Naive thymus-derived CD4-positive, alpha-beta T cell (primary cell): ENCODE measurements at regions not wholly inside any gene's neighbourhood (a gene's known extent, or its start where the extent isn't known, plus 50 kb on each side); places are given as distances from the start of the nearest gene placed in this dataset.
"Not testable (repeated sequence)": the region's sequence is repeated elsewhere in the genome, so short reads cannot be mapped to it uniquely, and the experiment has no call there.

Experiments
- ATAC-seq: fragments of 150-1000 bp; cut with Tn5 transposase; 2 replicates; pipeline ENCODE4 v1.10.0; 2021; ENCODE audit warnings: mild to moderate bottlenecking, moderate library complexity
- CTCF ChIA-PET: fragments of 350-600 bp; sonication (Branson Sonifier 250); formaldehyde crosslinking; loops from one replicate; lab custom pipeline; 2021; ENCODE audit warnings: antibody characterized with exemption; lab: Charles Lee
- POLR2A ChIA-PET: fragments of 350-600 bp; sonication (Branson Sonifier 250); formaldehyde crosslinking; loops from one replicate; lab custom pipeline; 2021; ENCODE audit warnings: antibody characterized with exemption, inconsistent platforms; lab: Charles Lee
- DNase-seq, 9 donors: peaks; one replicate each; pipeline versions ENCODE4 v3.0.0 to v3.0.0-alpha.2; 2020 to 2022; ENCODE audit warnings: mixed read lengths in 1 of 9
- H3K27ac ChIP-seq: one replicate; pipeline ENCODE4 v1.7.0; 2013; ENCODE audit warnings: mild to moderate bottlenecking, low read depth, low read length, moderate library complexity
- H3K27me3 ChIP-seq, 2 donors: one replicate each; pipeline ENCODE4 v1.7.0; 2013; ENCODE audit warnings: low read length in 2 of 2, mild to moderate bottlenecking in 2 of 2, moderate library complexity in 2 of 2; ENCODE audit not compliant: control insufficient read depth in 2 of 2, insufficient read depth in 2 of 2
- H3K36me3 ChIP-seq, 3 experiments: 1 replicate in 2 of 3; 2 replicates in 1 of 3; pipeline ENCODE4 v1.7.0; 2013; ENCODE audit warnings: low read length in 3 of 3, mild to moderate bottlenecking in 3 of 3, moderate library complexity in 1 of 3; ENCODE audit not compliant: insufficient read depth in 3 of 3, control insufficient read depth in 2 of 3
- H3K4me1 ChIP-seq, 2 donors: one replicate each; pipeline ENCODE4 v1.7.0; 2013; ENCODE audit warnings: low read length in 2 of 2, mild to moderate bottlenecking in 2 of 2, moderate library complexity in 1 of 2; ENCODE audit not compliant: control insufficient read depth in 2 of 2, insufficient read depth in 2 of 2
- H3K4me3 ChIP-seq: 2 replicates; pipeline ENCODE4 v1.7.0; 2013; ENCODE audit warnings: mild to moderate bottlenecking, low read length
- H3K9me3 ChIP-seq, 3 experiments: 1 replicate in 2 of 3; 2 replicates in 1 of 3; pipeline ENCODE4 v1.7.0; 2013; ENCODE audit warnings: low read length in 3 of 3; ENCODE audit not compliant: control insufficient read depth in 2 of 3
- H3K27ac Mint-ChIP-seq, 9 donors: one replicate each; pipeline ENCODE4 v1.8.0; 2020 to 2022; ENCODE audit warnings: mixed read lengths in 9 of 9, mild to moderate bottlenecking in 8 of 9, moderate library complexity in 5 of 9, inconsistent platforms in 2 of 9
- H3K27me3 Mint-ChIP-seq, 5 donors: one replicate each; pipeline ENCODE4 v1.8.0; 2021 to 2022; ENCODE audit warnings: mixed read lengths in 5 of 5, mild to moderate bottlenecking in 1 of 5
- H3K36me3 Mint-ChIP-seq, 5 donors: one replicate each; pipeline ENCODE4 v1.8.0; 2020 to 2022; ENCODE audit warnings: mixed read lengths in 5 of 5, mild to moderate bottlenecking in 3 of 5, inconsistent platforms in 1 of 5
- H3K4me1 Mint-ChIP-seq, 7 donors: one replicate each; pipeline ENCODE4 v1.8.0; 2020 to 2022; ENCODE audit warnings: mixed read lengths in 7 of 7, mild to moderate bottlenecking in 3 of 7, inconsistent platforms in 1 of 7
- H3K4me3 Mint-ChIP-seq, 10 donors: one replicate each; pipeline ENCODE4 v1.8.0; 2020 to 2022; ENCODE audit warnings: mild to moderate bottlenecking in 10 of 10, mixed read lengths in 10 of 10, moderate library complexity in 6 of 10, inconsistent platforms in 2 of 10
- H3K9me3 Mint-ChIP-seq, 11 donors: one replicate each; pipeline ENCODE4 v1.8.0; 2020 to 2022; ENCODE audit warnings: mixed read lengths in 11 of 11, mild to moderate bottlenecking in 4 of 11, inconsistent platforms in 1 of 11, moderate library complexity in 1 of 11
- intact Hi-C, 2 donors: fragments of 100-400 bp; cut with micrococcal nuclease; formaldehyde crosslinking; loops; one replicate each; pipeline ENCODE4 v1.15.1; 2023

- intact Hi-C loops, result not testable (repeated sequence)
These were observed 167.6 kb upstream of the CRBN start for GRCh38 chr3:3347056-3347455.

DNA sequence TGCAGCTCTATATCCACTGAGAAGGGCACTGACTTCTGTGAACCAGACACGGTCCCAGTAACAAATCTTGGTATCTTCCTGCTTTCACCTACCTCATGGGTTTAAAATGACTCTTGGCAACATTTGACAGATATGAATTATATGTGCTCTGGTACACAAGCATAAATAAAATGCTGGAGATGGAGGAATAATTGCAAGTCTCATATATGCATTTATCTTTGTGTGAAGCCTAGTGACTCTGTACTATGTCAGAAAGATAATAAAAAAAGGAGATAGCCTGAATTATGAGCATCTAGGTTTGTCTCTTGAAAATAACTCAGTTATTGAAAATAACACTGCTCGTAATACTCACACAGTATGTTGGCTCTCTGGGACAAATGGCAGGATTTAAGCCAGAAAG, 167.1 kb upstream of the CRBN start:
- ATAC-seq, result no peak
- no peak for DNase-seq
- Mint-ChIP-seq H3K27me3 (peaks cover 0 to 3% (median 0%) of the 10 kb centered on the region in 5 donors), H3K27ac (no peak overlapping the region), H3K4me3 (no peak overlapping the region), H3K36me3 (no peaks in the 10 kb centered on the region), H3K4me1 (peaks cover 0 to 6% (median 0%) of the 10 kb centered on the region in 7 donors), H3K9me3 (peaks cover 0 to 4% (median 0%) of the 10 kb centered on the region in 11 donors)
- Histone ChIP-seq H3K27me3 (no peaks in the 10 kb centered on the region), H3K4me1 (no peaks in the 10 kb centered on the region), H3K4me3 (no peak overlapping the region), H3K9me3 (no peaks in the 10 kb centered on the region), H3K36me3 (no peaks in the 10 kb centered on the region), H3K27ac (no peak overlapping the region)
- POLR2A ChIA-PET, result no interaction called here
- intact Hi-C loops, result no loop called here
- CTCF ChIA-PET, result no interaction called here

More at GRCh38 chr3:3347056-3347455, 167.6 kb upstream of the CRBN start:
- DNase-seq, H3K4me3 ChIP-seq, CTCF ChIA-PET, H3K9me3 ChIP-seq, H3K4me1 Mint-ChIP-seq, POLR2A ChIA-PET, H3K4me1 ChIP-seq, H3K27me3 Mint-ChIP-seq, H3K27ac Mint-ChIP-seq, H3K36me3 ChIP-seq, H3K9me3 Mint-ChIP-seq, H3K4me3 Mint-ChIP-seq, H3K27ac ChIP-seq, H3K36me3 Mint-ChIP-seq, ATAC-seq, H3K27me3 ChIP-seq: not testable (repeated sequence)

GRCh38 chr3:3342141-3342540, 162.7 kb upstream of the CRBN start:
- Histone ChIP-seq H3K27ac (no peak overlapping the region), H3K27me3 (no peaks in the 10 kb centered on the region), H3K4me3 (no peak overlapping the region), H3K9me3 (no peaks in the 10 kb centered on the region), H3K4me1 (no peaks in the 10 kb centered on the region), H3K36me3 (no peaks in the 10 kb centered on the region)
- Mint-ChIP-seq H3K27me3 (peaks cover 0 to 7% (median 0%) of the 10 kb centered on the region in 5 donors), H3K27ac (no peak overlapping the region), H3K4me3 (no peak overlapping the region), H3K4me1 (peaks cover 0 to 6% (median 0%) of the 10 kb centered on the region in 7 donors), H3K36me3 (no peaks in the 10 kb centered on the region), H3K9me3 (peaks cover 0 to 2% (median 0%) of the 10 kb centered on the region in 11 donors)
- ChIA-PET CTCF (no interaction called here), POLR2A (no interaction called here)
- intact Hi-C loops, result no loop called here
- no peak for DNase-seq
- ATAC-seq, result no peak

GRCh38 chr3:3340965-3341895, 161.7 kb upstream of the CRBN start:
- H3K4me3 ChIP-seq, result no peak overlapping the region
- H3K4me1 ChIP-seq, result no peaks in the 10 kb centered on the region
- POLR2A ChIA-PET, result no interaction called here
- no peaks in the 10 kb centered on the region for H3K36me3 ChIP-seq
- Mint-ChIP-seq H3K27me3 (peaks cover 0 to 7% (median 0%) of the 10 kb centered on the region in 5 donors), H3K27ac (no peak overlapping the region), H3K36me3 (no peaks in the 10 kb centered on the region), H3K9me3 (peaks cover 0 to 2% (median 0%) of the 10 kb centered on the region in 11 donors), H3K4me3 (no peak overlapping the region), H3K4me1 (peaks cover 0 to 6% (median 0%) of the 10 kb centered on the region in 7 donors)
- no peak for DNase-seq
- no peaks in the 10 kb centered on the region for H3K9me3 ChIP-seq
- no peaks in the 10 kb centered on the region for H3K27me3 ChIP-seq
- H3K27ac ChIP-seq, result no peak overlapping the region
- intact Hi-C loops, result no loop called here
- CTCF ChIA-PET, result no interaction called here
- no peak for ATAC-seq

DNA sequence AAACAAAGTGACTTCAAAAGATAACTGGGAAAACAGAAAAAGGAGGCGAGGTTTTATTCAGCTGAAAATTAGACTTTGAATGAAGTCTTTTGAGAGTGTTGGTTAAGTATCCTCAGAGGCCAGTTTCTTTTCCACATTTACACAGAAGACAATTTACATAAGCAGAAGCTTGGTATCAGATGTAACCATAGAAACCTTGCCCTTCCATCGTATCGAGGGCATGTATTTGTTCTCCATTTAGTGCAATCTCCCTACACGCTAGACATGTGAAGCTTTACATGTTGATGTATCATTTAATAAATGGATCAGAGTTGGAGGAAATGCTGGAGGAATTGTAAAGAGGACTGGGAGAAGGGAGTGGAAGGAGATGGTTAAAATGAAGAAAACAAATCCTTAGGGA, 161.0 kb upstream of the CRBN start:
- no peak overlapping the region for H3K27ac Mint-ChIP-seq
- CTCF ChIA-PET, result no interaction called here
- H3K27me3 Mint-ChIP-seq, result peaks cover 0 to 7% (median 0%) of the 10 kb centered on the region in 5 donors
- POLR2A ChIA-PET, result no interaction called here
- intact Hi-C loops, result no loop called here
- H3K4me3 Mint-ChIP-seq, result no peak overlapping the region
- ATAC-seq (no peak), DNase-seq (no peak)
- peaks cover 0 to 6% (median 0%) of the 10 kb centered on the region in 7 donors for H3K4me1 Mint-ChIP-seq
- no peak overlapping the region for H3K4me3 ChIP-seq
- H3K36me3 ChIP-seq, result no peaks in the 10 kb centered on the region
- H3K27me3 ChIP-seq, result no peaks in the 10 kb centered on the region
- no peaks in the 10 kb centered on the region for H3K9me3 ChIP-seq
- H3K4me1 ChIP-seq, result no peaks in the 10 kb centered on the region
- H3K36me3 Mint-ChIP-seq, result no peaks in the 10 kb centered on the region
- H3K9me3 Mint-ChIP-seq, result peaks cover 0 to 2% (median 0%) of the 10 kb centered on the region in 11 donors
- no peak overlapping the region for H3K27ac ChIP-seq

DNA sequence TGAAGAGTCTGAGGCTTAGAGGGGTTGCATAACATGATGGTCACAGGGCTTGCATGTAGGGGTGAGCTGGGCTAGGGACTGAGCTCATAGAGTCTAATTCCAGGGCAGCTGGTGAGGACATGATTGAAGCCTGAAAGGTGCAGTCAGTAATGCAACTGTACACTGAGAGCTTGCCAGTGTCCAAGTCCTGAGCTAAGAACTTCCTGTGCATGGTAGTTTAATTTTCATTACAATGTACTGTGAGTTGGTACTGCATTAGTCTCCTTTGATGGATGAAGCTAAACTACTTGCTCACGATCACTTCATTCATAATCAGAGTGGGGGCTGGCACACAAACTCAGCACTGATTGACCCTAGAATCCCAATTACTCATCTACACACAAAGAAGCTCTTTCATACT, 156.4 kb upstream of the CRBN start:
- ChIA-PET POLR2A (no interaction called here), CTCF (no interaction called here)
- peaks cover 0 to 2% (median 0%) of the 10 kb centered on the region in 11 donors for H3K9me3 Mint-ChIP-seq
- ATAC-seq, result no peak
- no peaks in the 10 kb centered on the region for H3K4me1 Mint-ChIP-seq
- H3K4me1 ChIP-seq, result no peaks in the 10 kb centered on the region
- H3K36me3 Mint-ChIP-seq, result no peaks in the 10 kb centered on the region
- H3K27me3 ChIP-seq, result no peaks in the 10 kb centered on the region
- peaks cover 0 to 4% (median 0%) of the 10 kb centered on the region in 5 donors for H3K27me3 Mint-ChIP-seq
- H3K4me3 ChIP-seq, result no peak overlapping the region
- intact Hi-C loops, result no loop called here
- no peaks in the 10 kb centered on the region for H3K9me3 ChIP-seq
- no peak overlapping the region for H3K27ac Mint-ChIP-seq
- H3K4me3 Mint-ChIP-seq, result no peak overlapping the region
- H3K36me3 ChIP-seq, result no peaks in the 10 kb centered on the region
- no peak overlapping the region for H3K27ac ChIP-seq
- no peak for DNase-seq

GRCh38 chr3:3334491-3334890, 155.0 kb upstream of the CRBN start:
- H3K27me3 ChIP-seq, result no peaks in the 10 kb centered on the region
- no peak for DNase-seq
- no peak overlapping the region for H3K4me3 Mint-ChIP-seq
- no peaks in the 10 kb centered on the region for H3K36me3 Mint-ChIP-seq
- POLR2A ChIA-PET, result no interaction called here
- no peak overlapping the region for H3K4me3 ChIP-seq
- H3K9me3 ChIP-seq, result no peaks in the 10 kb centered on the region
- CTCF ChIA-PET, result no interaction called here
- H3K4me1 Mint-ChIP-seq, result no peaks in the 10 kb centered on the region
- H3K4me1 ChIP-seq, result no peaks in the 10 kb centered on the region
- H3K9me3 Mint-ChIP-seq, result peaks cover 0 to 3% (median 0%) of the 10 kb centered on the region in 11 donors
- H3K27ac ChIP-seq, result no peak overlapping the region
- H3K27me3 Mint-ChIP-seq, result peaks cover 0 to 4% (median 0%) of the 10 kb centered on the region in 5 donors
- H3K27ac Mint-ChIP-seq, result no peak overlapping the region
- ATAC-seq, result no peak
- H3K36me3 ChIP-seq, result no peaks in the 10 kb centered on the region
- intact Hi-C loops, result no loop called here
